ENCODE measurements at regions not wholly inside any gene's neighbourhood (a gene's known extent, or its start where the extent isn't known, plus 50 kb on each side); places are given as distances from the start of the nearest gene placed in this dataset.
"Not testable (repeated sequence)": the region's sequence is repeated elsewhere in the genome, so short reads cannot be mapped to it uniquely, and the experiment has no call there.

DNA sequence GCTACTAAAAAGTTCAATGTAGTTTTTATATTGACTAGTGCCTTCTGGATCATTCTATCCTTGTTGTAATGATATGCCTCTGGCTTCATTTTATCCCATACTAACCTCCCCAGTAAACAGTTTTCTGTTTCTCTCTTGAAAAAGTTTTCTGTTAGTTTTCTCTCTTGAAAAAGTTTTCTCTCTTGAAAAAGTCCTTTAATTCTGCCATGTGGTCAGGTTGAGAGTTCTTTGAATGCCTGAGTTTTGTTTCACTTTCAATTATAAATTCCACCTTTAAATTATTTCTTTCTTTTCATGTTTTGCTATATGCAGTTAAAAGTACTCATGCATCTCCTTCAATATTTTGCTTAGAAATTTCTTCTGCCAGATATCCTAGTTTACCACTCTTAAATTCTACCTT lies 1139.6 kb downstream of the STPG2 start:
- no peak for DNase-seq

DNA sequence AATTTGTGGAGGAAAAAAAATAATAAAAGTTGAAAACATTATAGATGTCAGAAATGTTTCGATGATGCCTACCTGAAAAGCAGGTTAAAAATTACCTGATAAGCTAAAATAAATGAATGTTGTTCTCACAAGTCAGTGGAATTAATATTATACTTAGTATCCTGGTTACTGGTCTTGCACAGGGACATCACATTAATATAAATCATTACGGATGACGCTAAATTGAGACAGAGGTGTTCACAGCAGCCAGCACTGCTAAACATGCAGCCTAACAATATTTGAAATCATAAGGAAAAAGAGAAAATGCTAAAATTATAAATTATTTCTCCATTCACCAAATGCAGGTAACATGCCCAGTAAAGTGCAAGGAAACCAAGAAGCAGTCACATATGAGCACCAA lies 1130.0 kb downstream of the STPG2 start:
- DNase-seq = no peak

GRCh38 chr4:97013711-97014110 lies 1129.6 kb downstream of the STPG2 start:
- DNase-seq = no peak

- no peak for DNase-seq
Observed at GRCh38 chr4:97015301-97015700, 1128.0 kb downstream of the STPG2 start.

DNA sequence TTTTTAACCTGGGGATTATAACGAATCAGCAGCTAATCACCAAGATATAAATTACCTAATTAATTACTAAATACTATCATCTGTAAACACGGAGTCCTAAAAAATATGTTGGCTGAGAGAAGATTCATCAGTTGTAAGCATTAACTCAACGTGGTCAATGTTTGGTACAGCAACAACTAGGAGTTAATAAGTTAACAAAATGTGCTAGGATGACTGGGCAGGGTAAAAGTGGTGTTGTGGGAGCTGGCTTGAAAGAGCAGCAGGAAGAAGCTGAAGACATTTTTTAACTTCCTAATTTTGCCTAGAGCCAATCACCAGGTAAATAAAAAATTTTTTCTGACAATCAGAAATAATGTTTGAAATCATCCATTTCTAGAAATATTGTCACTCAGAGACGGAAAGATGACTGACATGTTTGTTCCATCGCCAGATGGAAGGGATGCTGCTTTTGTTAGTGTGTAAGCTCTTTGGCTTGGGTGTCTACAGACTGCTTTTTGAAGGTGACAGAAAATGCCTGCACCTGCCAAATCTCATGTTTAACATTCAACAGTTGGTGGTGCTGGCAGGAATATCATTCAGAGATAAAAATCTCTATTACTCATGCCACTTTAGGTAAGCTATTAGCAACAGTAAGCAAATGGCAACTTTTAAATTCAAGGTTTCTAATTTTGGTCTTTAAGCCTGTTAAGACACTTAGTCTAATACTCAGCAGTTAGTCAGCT lies 1126.9 kb downstream of the STPG2 start:
- DNase-seq = no peak

GRCh38 chr4:97027728-97028410 lies 1115.4 kb downstream of the STPG2 start:
- no peak for DNase-seq

DNA sequence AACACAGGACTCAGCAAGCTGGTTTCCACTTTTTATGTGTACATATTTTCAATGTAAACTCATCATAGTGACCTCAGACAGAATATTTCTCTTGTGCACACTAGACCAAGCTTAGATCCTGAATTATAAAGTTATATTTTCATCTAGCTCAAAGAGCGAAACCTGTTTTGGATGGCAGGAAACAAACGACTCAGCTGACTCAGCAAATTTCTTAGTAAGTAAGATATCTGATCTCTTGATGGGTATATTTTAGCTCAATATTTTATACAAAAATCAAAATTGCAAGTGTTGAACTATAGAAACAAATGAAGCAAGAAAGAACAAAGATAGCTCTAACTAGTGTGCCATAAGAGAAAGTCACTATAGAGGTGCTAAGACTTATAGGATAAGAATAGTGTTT lies 1114.5 kb downstream of the STPG2 start:
- no peak for DNase-seq

- DNase-seq = not testable (repeated sequence)
Observed at GRCh38 chr4:97037411-97038145, 1105.7 kb downstream of the STPG2 start.

DNA sequence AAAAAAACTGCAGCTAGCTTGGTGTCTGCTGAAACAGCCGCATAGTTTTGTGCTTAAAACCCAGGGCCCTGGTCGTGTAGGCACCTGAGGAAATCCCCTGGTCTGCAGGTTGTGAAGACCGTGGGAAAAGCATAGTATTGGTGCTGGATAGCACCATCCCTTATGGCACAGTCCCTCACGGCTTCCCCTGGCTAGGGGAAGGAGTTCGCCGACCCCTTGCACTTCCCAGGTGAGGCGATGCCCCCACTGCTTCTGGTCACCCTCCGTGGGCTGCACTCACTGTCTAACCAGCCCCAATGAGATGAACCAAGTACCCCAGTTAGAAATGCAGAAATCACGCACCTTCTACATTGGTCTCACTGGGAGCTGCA lies 1105.1 kb downstream of the STPG2 start:
- DNase-seq = no peak

- DNase-seq = no peak
Observed at GRCh38 chr4:97072666-97073065, 1070.6 kb downstream of the STPG2 start.

DNA sequence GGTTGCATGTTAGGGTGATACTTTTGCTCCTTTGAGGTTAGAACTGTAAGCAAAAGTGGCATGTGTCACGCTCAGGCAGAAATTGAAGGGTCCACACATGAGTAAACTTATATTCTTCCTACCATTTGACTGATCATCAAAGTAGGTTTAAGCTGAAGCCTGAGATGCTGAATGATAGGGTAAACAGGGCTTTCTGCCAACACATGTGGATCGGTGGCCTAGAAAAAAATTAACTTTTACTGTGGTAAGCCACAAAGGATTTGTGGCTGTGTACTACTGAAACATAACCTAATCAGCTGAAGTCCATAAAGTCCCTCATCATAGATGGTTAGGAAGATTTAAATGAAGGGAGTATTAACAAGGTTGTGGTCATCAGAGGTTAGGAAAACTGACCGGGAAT lies 1070.1 kb downstream of the STPG2 start:
- no peak for DNase-seq

GRCh38 chr4:97074531-97074930 lies 1068.7 kb downstream of the STPG2 start:
- DNase-seq = no peak

DNA sequence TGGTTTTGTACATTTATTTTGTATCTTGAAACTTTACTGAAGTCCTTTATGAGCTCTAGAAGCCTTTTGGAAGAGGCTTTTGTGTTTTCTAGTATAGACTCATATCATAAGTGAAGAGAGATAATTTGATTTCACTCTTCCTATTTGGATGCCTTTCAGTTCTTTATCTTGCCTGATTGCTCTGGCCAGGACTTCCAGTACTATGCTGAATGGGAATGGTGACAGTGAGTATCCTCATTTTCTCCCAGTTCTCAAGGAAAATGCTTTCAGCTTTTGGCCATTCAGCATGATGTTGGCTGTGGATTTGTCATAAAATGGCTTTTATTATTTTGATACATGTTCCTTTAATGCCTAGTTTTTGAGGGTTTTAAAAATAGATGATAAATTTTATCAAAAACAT lies 1061.3 kb downstream of the STPG2 start:
- DNase-seq = no peak

GRCh38 chr4:97097036-97097435 lies 1046.2 kb downstream of the STPG2 start:
- DNase-seq = not testable (repeated sequence)

DNA sequence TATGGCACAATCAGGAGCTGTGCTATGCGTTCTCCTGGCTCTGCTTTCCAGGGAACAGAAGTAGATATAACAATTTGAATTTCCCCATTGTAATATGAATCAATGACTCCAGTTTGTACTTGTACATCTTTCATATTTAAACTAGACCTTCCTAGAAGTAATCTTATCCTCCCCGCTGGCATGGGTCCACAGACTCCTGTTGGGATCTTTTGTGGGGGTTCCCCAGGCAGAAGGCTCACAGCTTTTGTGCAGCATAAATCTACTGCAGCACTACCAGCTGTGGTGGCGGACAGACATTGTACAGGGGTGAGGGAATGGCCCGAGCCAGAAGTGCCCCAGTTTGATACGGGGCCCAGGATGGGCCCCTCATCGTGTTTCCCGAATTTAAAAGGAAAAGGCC lies 1042.1 kb downstream of the STPG2 start:
- not testable (repeated sequence) for DNase-seq

GRCh38 chr4:97103252-97103651 lies 1040.0 kb downstream of the STPG2 start:
- no peak for DNase-seq

GRCh38 chr4:97104006-97104405 lies 1039.3 kb downstream of the STPG2 start:
- no peak for DNase-seq

DNA sequence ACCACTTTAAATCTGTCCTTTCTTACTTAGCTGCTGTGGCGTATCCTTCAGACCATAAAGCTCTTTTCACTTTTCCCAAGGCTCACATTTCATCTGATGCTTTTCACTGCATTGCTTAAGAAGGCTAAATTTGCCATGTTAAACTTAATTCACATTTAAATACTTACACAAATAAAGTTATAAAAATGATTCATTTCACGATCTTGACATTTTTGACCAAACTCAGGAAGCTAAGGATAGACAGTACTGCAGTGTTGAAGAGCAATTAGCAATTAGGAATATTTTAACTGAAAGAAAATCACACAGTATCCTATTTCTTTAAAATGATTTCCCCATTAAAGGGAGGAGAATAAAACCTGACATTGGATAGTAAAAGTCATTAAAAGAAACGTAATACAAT lies 1038.6 kb downstream of the STPG2 start:
- no peak for DNase-seq

DNA sequence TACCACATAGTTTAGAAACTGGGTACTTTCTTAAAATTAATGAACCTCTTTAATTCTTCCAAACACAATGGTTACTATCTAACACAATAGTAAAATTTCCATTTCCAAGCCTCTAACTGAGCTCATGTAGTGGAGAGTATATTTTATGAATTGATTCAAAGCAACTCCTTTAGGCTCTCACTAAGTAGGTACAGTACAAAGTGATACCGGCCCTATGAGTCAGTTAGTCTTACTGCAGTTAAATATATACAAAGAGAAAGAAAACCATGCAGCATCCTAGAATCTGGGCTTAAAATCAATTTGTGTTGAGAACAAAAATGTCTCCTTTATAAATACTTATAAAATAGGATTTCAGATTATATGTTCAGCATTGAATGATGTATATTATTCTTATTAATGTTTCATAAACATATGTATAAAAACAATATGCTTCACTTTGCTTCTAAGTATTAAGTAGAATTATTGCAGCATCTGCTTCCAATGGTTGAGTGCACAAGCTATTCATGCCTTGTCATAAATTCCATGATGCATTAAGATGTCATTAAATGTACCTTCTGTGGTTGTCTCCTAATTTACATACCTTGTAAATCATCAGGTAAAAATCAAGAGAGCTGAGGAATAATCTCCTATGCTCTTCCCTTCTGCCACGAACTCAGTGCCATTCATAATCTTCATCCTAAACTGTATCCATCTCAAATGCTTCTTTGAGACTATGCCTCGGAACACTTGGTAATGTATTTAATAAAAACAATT lies 1037.8 kb downstream of the STPG2 start:
- DNase-seq = no peak

GRCh38 chr4:97106161-97106560 lies 1037.1 kb downstream of the STPG2 start:
- no peak for DNase-seq

DNA sequence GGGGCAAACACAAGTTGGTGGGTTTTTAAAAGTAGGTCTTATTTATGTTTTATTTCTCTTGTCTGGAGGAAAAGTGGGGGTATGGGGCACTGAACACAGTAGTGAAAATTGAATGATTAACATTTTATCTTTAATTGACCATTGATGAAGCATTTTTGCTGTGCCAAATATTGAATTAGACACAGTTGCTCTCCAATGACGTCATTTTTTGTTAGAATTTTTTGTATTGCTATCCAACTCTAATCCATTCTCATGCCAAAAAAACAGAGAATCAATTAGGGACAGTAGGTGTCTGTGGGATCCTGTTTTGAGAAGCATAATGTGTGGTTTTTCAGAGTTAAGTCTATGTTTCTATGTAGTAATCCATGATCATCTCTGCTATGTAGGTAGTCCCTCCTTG lies 1032.8 kb downstream of the STPG2 start:
- DNase-seq = no peak

- DNase-seq = no peak
Observed at GRCh38 chr4:97116511-97116910, 1026.8 kb downstream of the STPG2 start.

- DNase-seq = no peak
Observed at GRCh38 chr4:97121493-97121892, 1021.8 kb downstream of the STPG2 start.
